GM12878 (cell line): ENCODE measurements at regions not wholly inside any gene's neighbourhood (a gene's known extent, or its start where the extent isn't known, plus 50 kb on each side); places are given as distances from the start of the nearest gene placed in this dataset.

ENCODE experiments used
- ATAC-seq: fragments of 200-7000 bp; cut with Tn5 transposase; 3 replicates; pipeline ENCODE4 v1.9.1; 2020; ENCODE audit warnings: mild to moderate bottlenecking, moderate library complexity
- BruUV-seq: library from RNA; stranded (reverse); fragments of 400-500 nt; replicated peaks from 2 replicates; lab custom pipeline; 2021; lab: Mats Ljungman, UMichigan
- CTCF ChIA-PET: fragments of 300-600 bp; sonication (Branson Sonifier 250); formaldehyde crosslinking; extraction: SDS; loops from one replicate; lab custom pipeline; 2021; ENCODE audit warnings: inconsistent platforms; lab: Yijun Ruan, JAX
- POLR2A ChIA-PET: fragments of 350-600 bp; formaldehyde crosslinking; extraction: SDS; loops from one replicate; lab custom pipeline; 2021; ENCODE audit warnings: inconsistent platforms; lab: Charles Lee
- RAD21 ChIA-PET: fragments of 300-600 bp; sonication (Branson Sonifier 250); formaldehyde crosslinking; loops from one replicate; lab custom pipeline; 2023; ENCODE audit warnings: antibody characterized with exemption; ENCODE audit not compliant: unreplicated experiment; lab: Charles Lee
- SMC1A ChIA-PET: fragments of 300-600 bp; sonication (Branson Sonifier 250); formaldehyde crosslinking; loops from one replicate; lab custom pipeline; 2023; ENCODE audit not compliant: unreplicated experiment, uncharacterized antibody; lab: Charles Lee
- DNase-seq: peaks from one replicate; pipeline ENCODE4 v3.0.0-alpha.2; 2011; ENCODE audit warnings: low read depth, low spot score
- FAIRE-seq: peaks from 3 replicates; lab custom pipeline; 2011; peaks lifted over from hg19 to GRCh38; lab: Jason Lieb, UNC
- H2AFZ ChIP-seq: 2 replicates; pipeline ENCODE4 v1.6.0; 2011; ENCODE audit warnings: low read depth, low read length, control low read depth; ENCODE audit not compliant: control insufficient read depth
- H3K27ac ChIP-seq: 2 replicates; pipeline ENCODE4 v1.5.1; 2011; ENCODE audit warnings: control low read depth; ENCODE audit not compliant: control insufficient read depth, insufficient read depth
- H3K27me3 ChIP-seq, 2 experiments: replicated peaks in 1 of 2; 2 replicates each; pipeline versions ENCODE4 v1.6.0 to v1.6.1; 2011; ENCODE audit warnings: low read length in 1 of 2; ENCODE audit not compliant: control insufficient read depth in 2 of 2, insufficient read depth in 2 of 2
- H3K36me3 ChIP-seq, 2 experiments: 2 replicates each; pipeline ENCODE4 v1.5.1; 2011; ENCODE audit warnings: low read length in 1 of 2; ENCODE audit not compliant: control insufficient read depth in 2 of 2, insufficient read depth in 2 of 2
- H3K4me1 ChIP-seq: 2 replicates; pipeline ENCODE4 v1.6.1; 2011; ENCODE audit warnings: mild to moderate bottlenecking, low read length, moderate library complexity, mixed read lengths; ENCODE audit not compliant: control insufficient read depth, insufficient read depth
- H3K4me2 ChIP-seq: 2 replicates; pipeline ENCODE4 v1.6.0; 2011; ENCODE audit warnings: control low read depth; ENCODE audit not compliant: control insufficient read depth, insufficient read depth
- H3K4me3 ChIP-seq: fragments of 200-600 bp; sonication (generic); 2 replicates; pipeline ENCODE4 v1.5.1; 2016
- H3K79me2 ChIP-seq: 2 replicates; pipeline ENCODE4 v1.6.0; 2011; ENCODE audit warnings: low read length; ENCODE audit not compliant: control insufficient read depth, insufficient read depth
- H3K9ac ChIP-seq: 2 replicates; pipeline ENCODE4 v1.8.0; 2011; ENCODE audit warnings: low read length, control low read depth, mixed read lengths; ENCODE audit not compliant: control insufficient read depth, insufficient read depth
- H3K9me3 ChIP-seq: replicated peaks from 3 replicates; pipeline ENCODE4 v1.5.1; 2011; ENCODE audit warnings: mild to moderate bottlenecking, low read length; ENCODE audit not compliant: control insufficient read depth, insufficient read depth
- H4K20me1 ChIP-seq: 2 replicates; pipeline ENCODE4 v1.6.0; 2011; ENCODE audit not compliant: control insufficient read depth, insufficient read depth
- BCL11A ChIP-seq: IDR thresholded peaks from 2 replicates; pipeline ENCODE4 v1.6.1; 2011; ENCODE audit warnings: low read depth, low read length
- CUX1 ChIP-seq: IDR thresholded peaks from 2 replicates; pipeline ENCODE4 v1.6.1; 2012; ENCODE audit warnings: improper control_type of control experiment, low read depth, low read length; ENCODE audit not compliant: insufficient replicate concordance
- EGR1 ChIP-seq, 2 experiments: IDR thresholded peaks; 1 replicate in 1 of 2; 2 replicates in 1 of 2; pipeline ENCODE4 v1.6.1; 2011 to 2012; ENCODE audit warnings: low read depth in 2 of 2, low read length in 2 of 2, borderline replicate concordance in 1 of 2, mild to moderate bottlenecking in 1 of 2, moderate library complexity in 1 of 2
- KDM1A ChIP-seq: fragments of 200-600 bp; sonication (generic); IDR thresholded peaks from 2 replicates; pipeline ENCODE4 v1.6.1; 2016; ENCODE audit warnings: borderline replicate concordance
- MYC ChIP-seq: IDR thresholded peaks from 2 replicates; pipeline ENCODE4 v1.6.1; 2011; ENCODE audit warnings: mild to moderate bottlenecking, low read length, moderate library complexity, inconsistent platforms; ENCODE audit not compliant: insufficient read depth, insufficient replicate concordance, insufficient read length, severe bottlenecking
- SREBF1 ChIP-seq: IDR thresholded peaks from 2 replicates; pipeline ENCODE4 v1.6.1; 2012; ENCODE audit warnings: mild to moderate bottlenecking, low read length
- WGBS: methylation state at CpG from one replicate; pipeline ENCODE4 v1.1.6; 2016; ENCODE audit warnings: low lambda C conversion rate; ENCODE audit not compliant: insufficient replicate concordance, insufficient coverage; ENCODE audit errors: missing lambda C conversion rate; 5-methylcytosine and 5-hydroxymethylcytosine counted together
- in situ Hi-C: fragments of 300-500 bp; cut with MboI; formaldehyde crosslinking; loops from 9 replicates; pipeline ENCODE4 v1.14.3; 2018; ENCODE audit warnings: mixed read lengths
- intact Hi-C: fragments of 100-400 bp; cut with micrococcal nuclease; formaldehyde crosslinking; loops from one replicate; pipeline ENCODE4 v1.14.2; 2022; ENCODE audit not compliant: unreplicated experiment
- TF ChIP-seq, protein P1 (sequence below): fragments of 450-650 bp; formaldehyde crosslinking; IDR thresholded peaks from 2 replicates; pipeline ENCODE4 v1.5.0; 2022; ENCODE audit warnings: mild to moderate bottlenecking, missing genetic modification characterization

- TF ChIP-seq BCL11A (no peak), MYC (no peak), KDM1A (no peak), SREBF1 (no peak)
- TF ChIP-seq, protein P1, sequence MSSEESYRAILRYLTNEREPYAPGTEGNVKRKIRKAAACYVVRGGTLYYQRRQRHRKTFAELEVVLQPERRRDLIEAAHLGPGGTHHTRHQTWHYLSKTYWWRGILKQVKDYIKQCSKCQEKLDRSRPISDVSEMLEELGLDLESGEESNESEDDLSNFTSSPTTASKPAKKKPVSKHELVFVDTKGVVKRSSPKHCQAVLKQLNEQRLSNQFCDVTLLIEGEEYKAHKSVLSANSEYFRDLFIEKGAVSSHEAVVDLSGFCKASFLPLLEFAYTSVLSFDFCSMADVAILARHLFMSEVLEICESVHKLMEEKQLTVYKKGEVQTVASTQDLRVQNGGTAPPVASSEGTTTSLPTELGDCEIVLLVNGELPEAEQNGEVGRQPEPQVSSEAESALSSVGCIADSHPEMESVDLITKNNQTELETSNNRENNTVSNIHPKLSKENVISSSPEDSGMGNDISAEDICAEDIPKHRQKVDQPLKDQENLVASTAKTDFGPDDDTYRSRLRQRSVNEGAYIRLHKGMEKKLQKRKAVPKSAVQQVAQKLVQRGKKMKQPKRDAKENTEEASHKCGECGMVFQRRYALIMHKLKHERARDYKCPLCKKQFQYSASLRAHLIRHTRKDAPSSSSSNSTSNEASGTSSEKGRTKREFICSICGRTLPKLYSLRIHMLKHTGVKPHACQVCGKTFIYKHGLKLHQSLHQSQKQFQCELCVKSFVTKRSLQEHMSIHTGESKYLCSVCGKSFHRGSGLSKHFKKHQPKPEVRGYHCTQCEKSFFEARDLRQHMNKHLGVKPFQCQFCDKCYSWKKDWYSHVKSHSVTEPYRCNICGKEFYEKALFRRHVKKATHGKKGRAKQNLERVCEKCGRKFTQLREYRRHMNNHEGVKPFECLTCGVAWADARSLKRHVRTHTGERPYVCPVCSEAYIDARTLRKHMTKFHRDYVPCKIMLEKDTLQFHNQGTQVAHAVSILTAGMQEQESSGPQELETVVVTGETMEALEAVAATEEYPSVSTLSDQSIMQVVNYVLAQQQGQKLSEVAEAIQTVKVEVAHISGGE (CRISPR knock-in tag), result no peak
- TF ChIP-seq, all 136 proteins: peak for 0
These were observed 396.9 kb downstream of the RAB38 start (continued) for GRCh38 chr11:87778357-87778756.

GRCh38 chr11:87775036-87775435 lies 400.2 kb downstream of the RAB38 start:
- Histone ChIP-seq H3K79me2 (no peaks in the 10 kb centered on the region), H3K27me3 (no peaks in the 10 kb centered on the region), H4K20me1 (no peaks in the 10 kb centered on the region), H3K4me2 (no peak overlapping the region), H3K36me3 (no peaks in the 10 kb centered on the region), H3K4me1 (no peaks in the 10 kb centered on the region), H3K27ac (no peak overlapping the region), H3K9ac (no peak overlapping the region), H2AFZ (no peak overlapping the region), H3K4me3 (no peak overlapping the region), H3K9me3 (no peaks in the 10 kb centered on the region)
- in situ Hi-C loops (no loop called here), intact Hi-C loops (no loop called here)
- FAIRE-seq, result no peak
- SMC1A ChIA-PET, result no interaction called here
- TF ChIP-seq EGR1 (IDR thresholded peaks at IDR 0.05; ENCODE audit: borderline replicate concordance in 1 of 2, low read depth in 2 of 2, low read length in 2 of 2), result no peak
- TF ChIP-seq CUX1, result no peak
- WGBS, result 0% methylated on average over 1 of the region's 1 CpG
- RAD21 ChIA-PET, result no interaction called here
- BruUV-seq, result no TSS peak
- CTCF ChIA-PET, result no interaction called here
- DNase-seq, result no peak
- ATAC-seq, result no peak
- POLR2A ChIA-PET, result no interaction called here
